Cardiac septum (tissue), 1 donor: ENCODE measurements at regions not wholly inside any gene's neighbourhood (a gene's known extent, or its start where the extent isn't known, plus 50 kb on each side); places are given as distances from the start of the nearest gene placed in this dataset.
"Not testable (repeated sequence)": the region's sequence is repeated elsewhere in the genome, so short reads cannot be mapped to it uniquely, and the experiment has no call there.

ENCODE experiments used
- DNase-seq: peaks from one replicate; pipeline ENCODE4 v3.0.0-alpha.2; 2020; ENCODE audit warnings: low spot score
- intact Hi-C: fragments of 100-400 bp; cut with DNase I; formaldehyde crosslinking; loops from one replicate; pipeline ENCODE4 v1.14.0; 2022
- donor health status: DM: no; HTN: no; CAD: no.

GRCh38 chr4:84298719-84299254 lies 200.3 kb downstream of the NKX6-1 start:
- intact Hi-C loops, DNase-seq: not testable (repeated sequence)

GRCh38 chr4:84298023-84298718 lies 200.9 kb downstream of the NKX6-1 start:
- DNase-seq, result no peak
- intact Hi-C loops, result no loop called here

GRCh38 chr4:84291969-84292368 lies 207.1 kb downstream of the NKX6-1 start:
- DNase-seq, result no peak
- intact Hi-C loops, result no loop called here

- DNase-seq, result no peak
These were observed 213.0 kb downstream of the NKX6-1 start for GRCh38 chr4:84286048-84286447.

GRCh38 chr4:84279678-84280077 lies 219.4 kb downstream of the NKX6-1 start:
- intact Hi-C loops, result loop anchor here (5.0 kb wide), 1 partner anchor 517 kb away; no protein-coding TSS in a partner anchor
- DNase-seq, result no peak

More at GRCh38 chr4:84286048-84286447, 213.0 kb downstream of the NKX6-1 start:
- intact Hi-C loops, result no loop called here

- intact Hi-C loops, result loop anchor here (5.0 kb wide), 1 partner anchor 516 kb away; no protein-coding TSS in a partner anchor
- no peak for DNase-seq
These were observed 221.2 kb downstream of the NKX6-1 start for GRCh38 chr4:84277923-84278322.

- no peak for DNase-seq
These were observed 222.3 kb downstream of the NKX6-1 start for GRCh38 chr4:84276752-84277151.

GRCh38 chr4:84269536-84270044 lies 229.5 kb downstream of the NKX6-1 start:
- intact Hi-C loops, result no loop called here
- no peak for DNase-seq

More at GRCh38 chr4:84276752-84277151, 222.3 kb downstream of the NKX6-1 start:
- intact Hi-C loops, result loop anchor here (5.0 kb wide), 1 partner anchor 514 kb away; no protein-coding TSS in a partner anchor

GRCh38 chr4:84264652-84265051 lies 234.4 kb downstream of the NKX6-1 start:
- intact Hi-C loops, result no loop called here
- no peak for DNase-seq

GRCh38 chr4:84263415-84263814 lies 235.7 kb downstream of the NKX6-1 start:
- DNase-seq, result no peak
- intact Hi-C loops, result no loop called here

GRCh38 chr4:84260495-84260894 lies 238.6 kb downstream of the NKX6-1 start:
- DNase-seq, result no peak
- intact Hi-C loops, result no loop called here

GRCh38 chr4:84258905-84259830 lies 239.9 kb downstream of the NKX6-1 start:
- DNase-seq, result no peak
- intact Hi-C loops, result no loop called here

- no peak for DNase-seq
- intact Hi-C loops, result no loop called here
These were observed 244.6 kb downstream of the NKX6-1 start for GRCh38 chr4:84254537-84254936.

- no peak for DNase-seq
- intact Hi-C loops, result no loop called here
These were observed 249.6 kb downstream of the NKX6-1 start for GRCh38 chr4:84249521-84249920.

- DNase-seq, result not testable (repeated sequence)
These were observed 254.1 kb downstream of the NKX6-1 start for GRCh38 chr4:84245042-84245441.

GRCh38 chr4:84244346-84244801 lies 254.7 kb downstream of the NKX6-1 start:
- intact Hi-C loops, result not testable (repeated sequence)

More at GRCh38 chr4:84245042-84245441, 254.1 kb downstream of the NKX6-1 start:
- intact Hi-C loops, result not testable (repeated sequence)

GRCh38 chr4:84243685-84244084 lies 255.4 kb downstream of the NKX6-1 start:
- intact Hi-C loops, result no loop called here
- DNase-seq, result no peak

More at GRCh38 chr4:84244346-84244801, 254.7 kb downstream of the NKX6-1 start:
- not testable (repeated sequence) for DNase-seq

- intact Hi-C loops, result no loop called here
These were observed 259.7 kb downstream of the NKX6-1 start for GRCh38 chr4:84239278-84239845.

More at GRCh38 chr4:84239278-84239845, 259.7 kb downstream of the NKX6-1 start:
- DNase-seq, result no peak
